GM18526 (cell line): ENCODE measurements at regions not wholly inside any gene's neighbourhood (a gene's known extent, or its start where the extent isn't known, plus 50 kb on each side); places are given as distances from the start of the nearest gene placed in this dataset.

ENCODE experiments used
- POLR2A ChIP-seq: IDR thresholded peaks from 3 replicates; pipeline ENCODE4 v1.6.1; 2011; ENCODE audit not compliant: insufficient read length; ENCODE audit errors: extremely low read depth

GRCh38 chr13:99085139-99085807 lies 107.4 kb upstream of the DOCK9 start:
- TF ChIP-seq POLR2A = no peak

GRCh38 chr13:99085808-99086266 lies 108.0 kb upstream of the DOCK9 start:
- TF ChIP-seq POLR2A = no peak

DNA sequence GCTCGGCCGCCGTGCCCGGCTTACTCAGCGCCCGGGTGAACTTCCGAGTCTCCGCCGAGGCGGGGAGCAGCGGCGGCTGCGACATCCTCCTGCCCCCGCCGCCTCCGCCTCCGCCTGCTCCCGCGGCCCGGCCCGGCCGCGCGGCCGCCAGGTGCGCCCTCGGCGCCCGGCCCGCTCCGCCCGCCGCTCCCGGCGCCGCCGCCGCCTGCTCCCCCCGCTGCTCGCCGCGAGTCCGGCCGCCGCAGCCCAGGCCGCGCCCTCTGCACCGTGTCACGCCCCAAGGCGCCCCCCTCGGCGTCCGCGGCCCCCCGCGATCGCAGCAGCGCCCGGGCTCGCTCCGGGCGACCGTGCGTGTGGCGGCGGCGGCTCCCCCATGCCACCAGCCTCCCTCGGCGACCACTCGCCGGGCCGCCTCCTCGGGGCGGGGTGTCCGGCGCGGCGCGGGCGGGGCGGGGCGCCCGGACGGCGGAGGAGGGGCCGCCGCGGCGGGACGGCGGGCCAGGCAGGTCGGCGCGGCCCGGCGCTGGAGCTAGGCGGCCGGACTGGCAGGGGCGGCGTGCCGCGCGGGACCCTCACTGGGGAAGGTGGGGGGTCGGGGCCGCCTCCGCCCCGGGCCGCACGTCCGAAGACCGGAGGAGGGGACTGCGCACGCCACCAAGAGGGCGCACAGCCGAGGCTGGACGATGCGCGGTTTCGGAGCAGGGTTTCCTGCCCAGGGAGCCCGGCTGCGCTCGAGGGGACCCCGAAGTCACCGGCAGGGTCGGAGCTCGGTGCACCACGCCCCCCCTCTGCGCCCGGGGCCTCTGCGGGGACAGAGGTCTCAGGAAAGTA lies 108.6 kb upstream of the DOCK9 start:
- peak; percentile 25 for TF ChIP-seq POLR2A

GRCh38 chr13:99087098-99087953 lies 109.5 kb upstream of the DOCK9 start:
- peak; percentile 48 for TF ChIP-seq POLR2A

DNA sequence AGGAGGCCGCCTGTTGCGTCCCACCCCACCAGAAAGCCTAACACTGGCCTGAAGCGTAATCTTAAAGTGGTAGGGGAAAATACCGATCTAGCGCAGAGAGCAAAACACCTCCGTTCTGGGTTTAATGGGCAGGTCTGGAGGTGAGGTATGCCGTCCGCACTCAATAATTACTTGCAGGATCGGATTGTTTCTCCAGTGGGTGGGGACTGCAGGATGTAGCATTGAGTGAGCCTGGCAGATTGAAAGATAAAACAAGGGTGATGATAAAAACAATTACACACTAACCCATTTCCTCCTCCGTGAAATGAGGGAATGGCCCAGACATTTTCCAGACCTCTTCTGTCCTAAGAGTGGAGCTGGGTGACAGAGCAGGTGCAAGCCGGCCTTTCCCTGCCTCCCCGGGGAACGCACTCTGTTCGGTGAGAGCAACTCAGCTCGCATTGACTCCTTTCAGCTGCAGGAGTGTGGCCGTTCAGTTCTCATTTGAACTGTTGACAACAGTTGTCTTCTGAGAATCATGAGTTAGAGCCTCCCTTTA lies 110.2 kb upstream of the DOCK9 start:
- TF ChIP-seq POLR2A = no peak

- no peak for TF ChIP-seq POLR2A
Observed at GRCh38 chr13:99093997-99094396, 106.7 kb upstream of the UBAC2 start.

DNA sequence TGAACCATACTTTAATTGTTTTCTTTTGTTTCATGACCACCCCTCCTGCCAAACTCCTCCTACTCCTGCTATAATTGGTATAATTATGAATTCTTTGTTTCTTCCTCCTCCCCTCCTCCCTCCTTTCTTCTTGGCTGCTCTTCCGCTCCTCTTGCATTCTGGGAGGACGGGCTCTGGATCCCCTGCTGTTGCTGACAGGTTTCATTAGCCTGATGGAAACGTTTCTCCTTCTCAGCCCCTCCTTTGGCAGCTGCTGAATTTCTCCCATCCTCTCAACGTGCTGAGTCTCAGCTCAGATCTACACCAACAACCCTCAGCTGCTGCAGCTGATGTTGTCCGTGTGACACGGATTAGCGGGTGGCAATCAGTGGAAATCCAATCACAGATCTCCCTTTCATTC lies 97.1 kb upstream of the UBAC2 start:
- no peak for TF ChIP-seq POLR2A

DNA sequence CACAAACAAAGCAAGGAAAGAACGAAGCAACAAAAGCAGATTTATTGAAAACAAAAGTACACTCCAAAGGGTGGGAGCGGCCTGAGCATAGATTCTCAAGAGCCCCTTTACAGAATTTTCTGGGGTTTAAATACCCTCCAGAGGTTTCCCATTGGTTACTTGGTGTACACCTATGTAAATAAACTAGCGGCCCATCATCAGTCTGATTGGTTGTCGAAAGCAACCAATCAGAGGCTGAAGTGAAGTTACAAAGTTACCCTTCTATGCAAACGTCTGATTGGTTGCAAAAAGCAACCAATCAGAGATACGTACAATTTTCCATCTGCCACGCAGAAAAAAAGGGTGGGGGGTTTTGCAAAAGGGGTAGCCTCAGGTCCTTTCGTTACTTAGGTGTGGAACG lies 96.3 kb upstream of the UBAC2 start:
- TF ChIP-seq POLR2A = no peak

DNA sequence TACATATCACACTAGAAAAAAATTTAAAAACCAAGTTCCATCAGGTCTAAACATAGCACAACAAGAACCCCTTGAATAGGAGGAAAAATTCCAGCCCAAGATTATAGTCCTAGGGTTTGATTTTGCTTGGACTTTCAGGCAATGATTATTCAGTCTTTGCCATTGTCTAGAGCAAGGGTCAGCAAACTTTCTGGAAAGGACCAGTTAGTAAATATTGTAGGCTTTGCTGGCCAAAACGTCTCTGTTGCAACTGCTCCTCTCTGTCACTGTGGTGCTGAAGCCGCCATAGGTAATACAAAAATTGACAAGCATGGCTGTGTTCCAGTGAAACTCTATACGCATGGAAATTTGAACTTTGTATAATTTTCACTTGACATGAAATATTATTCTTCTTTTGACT lies 95.5 kb upstream of the UBAC2 start:
- TF ChIP-seq POLR2A = no peak

DNA sequence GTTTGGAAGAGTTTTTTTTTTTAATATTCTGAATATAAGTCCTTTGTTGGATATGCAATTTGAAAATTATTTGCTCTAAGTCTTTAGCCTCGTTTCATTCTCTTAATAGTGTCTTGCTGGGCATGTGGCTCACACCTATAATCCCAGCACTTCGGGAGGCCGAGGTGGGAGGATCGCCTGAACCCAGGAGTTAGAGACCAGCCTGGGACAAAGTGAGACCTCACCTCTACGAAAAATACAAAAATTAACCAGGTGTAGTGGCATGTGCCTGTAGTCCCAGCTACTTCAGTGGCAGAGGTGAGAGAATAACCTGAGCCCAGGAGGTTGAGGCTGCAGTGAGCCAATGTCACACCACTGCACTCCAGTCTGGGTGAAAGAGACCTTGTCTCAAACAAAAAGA lies 87.3 kb upstream of the UBAC2 start:
- no peak for TF ChIP-seq POLR2A

DNA sequence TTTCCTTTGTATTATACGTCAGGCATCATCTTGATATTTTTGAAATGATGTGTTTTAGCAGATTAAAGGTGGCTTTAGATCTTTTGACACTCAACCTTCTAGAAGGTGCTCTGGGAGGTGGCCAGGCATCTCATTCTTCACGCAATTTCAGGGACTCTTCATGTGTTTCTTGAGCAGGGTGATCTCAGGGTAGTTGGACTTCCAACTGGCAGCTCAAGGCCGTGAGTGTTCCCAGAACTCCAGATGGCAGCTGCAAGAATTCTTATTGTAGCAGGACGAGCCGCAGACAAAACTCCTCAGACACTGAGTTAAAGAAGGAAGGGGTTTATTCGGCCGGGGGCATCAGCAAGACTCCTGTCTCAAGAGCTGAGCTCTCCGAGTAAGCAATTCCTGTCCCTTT lies 82.5 kb upstream of the UBAC2 start:
- TF ChIP-seq POLR2A = no peak

GRCh38 chr13:99119656-99120055 lies 81.0 kb upstream of the UBAC2 start:
- no peak for TF ChIP-seq POLR2A

DNA sequence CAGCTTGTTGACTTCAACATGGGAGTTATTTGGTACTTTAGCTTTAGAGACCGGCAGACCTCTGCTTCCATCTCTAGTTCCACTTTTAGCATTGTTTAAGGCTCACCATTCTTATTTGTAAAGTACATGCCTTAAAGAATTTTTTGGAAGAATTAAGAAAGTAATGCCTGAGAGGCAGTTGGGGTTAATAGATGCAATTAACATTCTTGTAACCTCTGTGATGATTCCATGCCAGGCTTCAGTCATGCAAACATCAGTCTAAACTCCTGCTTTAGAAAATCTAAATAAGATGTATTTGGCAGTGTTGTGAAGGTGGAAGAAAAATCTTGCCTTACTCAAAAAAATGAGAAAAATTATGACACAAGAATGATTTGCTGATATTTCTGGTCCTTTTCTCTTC lies 79.9 kb upstream of the UBAC2 start:
- no peak for TF ChIP-seq POLR2A

- TF ChIP-seq POLR2A = no peak
Observed at GRCh38 chr13:99122171-99122570, 78.5 kb upstream of the UBAC2 start.
